ENCODE measurements at regions not wholly inside any gene's neighbourhood (a gene's known extent, or its start where the extent isn't known, plus 50 kb on each side); places are given as distances from the start of the nearest gene placed in this dataset.

- no peak for DNase-seq (ENCODE audit: low read depth)
Measured at GRCh38 chr9:79788662-79789061, 216.9 kb downstream of the TLE4 start.

- no peak for DNase-seq (ENCODE audit: low read depth)
Measured at GRCh38 chr9:79781263-79781662, 209.5 kb downstream of the TLE4 start.

GRCh38 chr9:79780559-79780958 lies 208.8 kb downstream of the TLE4 start:
- DNase-seq (ENCODE audit: low read depth): no peak

- DNase-seq (ENCODE audit: low read depth): no peak
Measured at GRCh38 chr9:79779901-79780300, 208.1 kb downstream of the TLE4 start.

GRCh38 chr9:79778581-79778980 lies 206.8 kb downstream of the TLE4 start:
- DNase-seq (ENCODE audit: low read depth): no peak

GRCh38 chr9:79776581-79776980 lies 204.8 kb downstream of the TLE4 start:
- no peak for DNase-seq (ENCODE audit: low read depth)
